Activated CD8-positive, alpha-beta memory T cell treated with anti-CD3 and anti-CD28 coated beads for 24 hours (primary cell): ENCODE measurements at regions not wholly inside any gene's neighbourhood (a gene's known extent, or its start where the extent isn't known, plus 50 kb on each side); places are given as distances from the start of the nearest gene placed in this dataset.
"Not testable (repeated sequence)": the region's sequence is repeated elsewhere in the genome, so short reads cannot be mapped to it uniquely, and the experiment has no call there.

Experiments
- DNase-seq: peaks from one replicate; pipeline ENCODE4 v3.0.0-alpha.2; 2020

DNA sequence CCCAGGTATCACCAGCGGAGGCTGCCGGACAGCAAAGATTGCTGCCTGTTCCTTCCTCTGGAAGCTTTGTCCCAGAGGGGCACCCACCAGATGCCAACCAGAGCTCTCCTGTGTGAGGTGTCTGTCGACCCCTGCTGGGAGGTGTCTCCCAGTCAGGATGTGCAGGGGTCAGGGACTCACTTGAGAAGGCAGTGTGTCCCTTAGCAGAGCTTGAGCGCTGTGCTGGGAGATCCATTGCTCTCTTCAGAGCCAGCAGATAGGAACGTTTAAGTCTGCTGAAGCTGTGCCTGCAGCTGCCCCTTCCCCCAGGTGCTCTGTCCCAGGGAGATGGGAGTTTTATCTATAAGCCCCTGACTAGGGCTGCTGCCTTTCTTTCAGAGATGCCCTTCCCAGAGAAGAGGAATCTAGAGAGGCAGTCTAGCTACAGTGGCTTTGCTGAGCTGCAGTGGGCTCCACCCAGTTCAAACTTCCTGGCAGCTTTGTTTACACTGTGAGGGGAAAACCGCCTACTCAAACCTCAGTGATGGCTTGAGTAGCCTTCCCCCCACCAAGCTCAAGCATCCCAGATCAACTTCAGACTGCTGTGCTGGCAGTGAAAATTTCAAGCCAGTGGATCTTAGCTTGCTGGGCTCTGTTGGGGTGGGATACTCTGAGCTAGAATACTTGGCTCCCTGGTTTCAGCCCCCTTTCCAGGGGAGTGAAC is 253.7 kb downstream of the SPATA31A6 start:
- DNase-seq: not testable (repeated sequence)

GRCh38 chr9:42442680-42443079 is 259.2 kb downstream of the SPATA31A6 start:
- not testable (repeated sequence) for DNase-seq

GRCh38 chr9:42443414-42443813 is 260.0 kb downstream of the SPATA31A6 start:
- not testable (repeated sequence) for DNase-seq

DNA sequence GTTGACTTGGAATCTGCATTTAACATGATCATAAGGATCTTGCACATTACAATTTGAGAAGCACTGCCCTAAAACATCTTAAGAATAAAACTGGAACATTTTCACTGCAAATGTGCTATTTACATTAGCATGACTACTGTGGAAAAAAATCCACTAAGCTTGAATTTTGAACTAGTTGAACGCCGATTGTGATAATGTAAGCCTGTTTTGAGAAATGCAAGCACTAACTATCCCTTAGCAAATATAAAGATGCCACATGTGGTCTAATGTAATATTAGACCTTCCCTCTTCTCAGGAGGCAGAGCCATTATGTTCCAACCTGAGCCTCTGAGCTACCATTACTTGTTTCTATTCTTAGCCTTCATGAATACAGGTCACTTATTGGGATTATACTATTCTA is 278.0 kb downstream of the SPATA31A6 start:
- DNase-seq: not testable (repeated sequence)

GRCh38 chr9:42461863-42462262 is 278.4 kb downstream of the SPATA31A6 start:
- not testable (repeated sequence) for DNase-seq

DNA sequence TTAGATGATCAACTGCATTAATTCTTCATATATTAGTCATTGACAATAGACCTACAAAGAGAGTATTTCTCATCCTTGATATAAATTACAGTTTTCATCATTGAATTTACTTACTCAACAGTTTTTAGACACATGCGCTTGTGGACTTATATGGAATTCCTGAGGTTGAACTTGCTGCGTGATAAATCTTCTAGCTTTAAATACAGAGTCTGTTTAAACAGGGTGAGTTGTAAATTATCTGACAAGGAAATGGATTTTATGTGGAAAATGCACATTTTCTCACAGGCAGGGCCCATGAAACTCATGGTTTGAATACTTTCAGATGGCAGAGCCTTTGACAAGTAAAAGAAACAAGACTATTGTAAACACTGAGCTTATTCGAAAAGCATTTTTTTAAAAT is 280.5 kb downstream of the SPATA31A6 start:
- not testable (repeated sequence) for DNase-seq

GRCh38 chr9:42470577-42470976 is 287.1 kb downstream of the SPATA31A6 start:
- not testable (repeated sequence) for DNase-seq

GRCh38 chr9:42490989-42491388 is 307.5 kb downstream of the SPATA31A6 start:
- not testable (repeated sequence) for DNase-seq

DNA sequence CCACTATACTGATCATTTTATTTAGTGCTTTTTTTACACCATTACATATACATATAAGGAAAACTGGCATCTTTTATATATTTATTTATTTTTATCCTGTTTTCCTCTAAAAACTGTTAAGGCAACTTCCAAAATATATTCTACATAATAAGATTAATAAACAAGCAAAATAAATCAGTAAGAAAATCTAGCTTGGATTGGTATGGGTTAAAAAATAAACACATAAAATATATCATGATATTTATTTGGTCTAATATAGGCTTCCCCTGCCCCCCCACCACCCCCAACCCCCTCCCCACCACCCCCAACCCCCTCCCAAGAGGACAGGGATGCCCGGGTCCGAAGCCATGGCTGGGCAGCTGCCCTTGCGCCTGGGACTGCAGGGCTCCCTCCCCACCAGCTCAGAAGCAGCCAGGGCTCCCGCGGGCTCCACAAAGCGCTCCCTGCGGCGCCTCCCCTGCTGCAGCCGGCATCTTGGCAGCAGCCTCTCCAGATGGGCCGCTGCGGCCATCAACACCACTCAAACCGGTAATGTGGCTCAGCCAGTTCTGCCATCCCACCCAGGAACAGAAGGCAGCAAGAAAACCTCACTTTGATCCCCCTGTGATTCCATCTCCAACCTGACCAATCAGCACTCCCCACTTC is 319.3 kb downstream of the SPATA31A6 start:
- DNase-seq: not testable (repeated sequence)

GRCh38 chr9:42508111-42508510 is 324.7 kb downstream of the SPATA31A6 start:
- DNase-seq: not testable (repeated sequence)

DNA sequence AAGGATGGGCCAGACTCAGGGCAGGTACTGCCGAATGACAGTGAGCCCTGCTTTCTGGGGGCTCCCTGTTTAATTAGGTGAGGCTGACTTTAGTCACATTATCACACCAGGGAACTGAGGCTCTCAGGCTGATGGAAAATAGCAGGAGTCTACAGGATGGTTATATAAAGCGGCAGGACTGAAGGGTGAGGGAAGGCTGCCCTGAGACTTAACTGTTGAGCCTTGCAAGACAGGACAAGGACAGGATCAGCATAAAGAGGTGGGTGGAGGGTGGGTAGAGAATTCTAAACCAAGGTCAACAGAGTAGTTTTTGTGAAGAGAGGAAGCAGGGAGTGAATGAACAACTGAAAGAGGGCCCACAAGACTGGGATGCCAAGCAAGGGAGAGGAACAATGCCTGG is 330.1 kb downstream of the SPATA31A6 start:
- not testable (repeated sequence) for DNase-seq

- not testable (repeated sequence) for DNase-seq
Measured at GRCh38 chr9:42534325-42534983, 351.0 kb downstream of the SPATA31A6 start.

DNA sequence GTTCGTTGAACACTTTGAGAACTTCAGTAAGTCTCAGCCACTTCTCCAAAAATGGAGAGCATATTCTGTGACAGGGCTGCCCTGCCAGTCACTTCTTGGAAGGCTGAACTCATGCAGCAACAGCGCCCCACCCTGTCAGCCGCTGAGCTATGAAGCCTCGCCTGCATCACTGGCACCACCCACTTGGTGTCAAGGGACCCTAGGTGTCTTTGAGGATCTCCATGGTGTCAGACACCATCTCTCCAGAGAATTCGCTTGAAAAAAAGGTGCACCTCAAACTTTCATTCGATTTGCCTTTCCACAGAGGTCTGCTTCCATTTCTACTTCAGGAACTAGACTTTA is 351.5 kb downstream of the SPATA31A6 start:
- DNase-seq: not testable (repeated sequence)

GRCh38 chr9:42550789-42551357 is 367.4 kb downstream of the SPATA31A6 start:
- peak; percentile 65 for DNase-seq

- DNase-seq: not testable (repeated sequence)
Measured at GRCh38 chr9:42568530-42568929, 385.1 kb downstream of the SPATA31A6 start.

DNA sequence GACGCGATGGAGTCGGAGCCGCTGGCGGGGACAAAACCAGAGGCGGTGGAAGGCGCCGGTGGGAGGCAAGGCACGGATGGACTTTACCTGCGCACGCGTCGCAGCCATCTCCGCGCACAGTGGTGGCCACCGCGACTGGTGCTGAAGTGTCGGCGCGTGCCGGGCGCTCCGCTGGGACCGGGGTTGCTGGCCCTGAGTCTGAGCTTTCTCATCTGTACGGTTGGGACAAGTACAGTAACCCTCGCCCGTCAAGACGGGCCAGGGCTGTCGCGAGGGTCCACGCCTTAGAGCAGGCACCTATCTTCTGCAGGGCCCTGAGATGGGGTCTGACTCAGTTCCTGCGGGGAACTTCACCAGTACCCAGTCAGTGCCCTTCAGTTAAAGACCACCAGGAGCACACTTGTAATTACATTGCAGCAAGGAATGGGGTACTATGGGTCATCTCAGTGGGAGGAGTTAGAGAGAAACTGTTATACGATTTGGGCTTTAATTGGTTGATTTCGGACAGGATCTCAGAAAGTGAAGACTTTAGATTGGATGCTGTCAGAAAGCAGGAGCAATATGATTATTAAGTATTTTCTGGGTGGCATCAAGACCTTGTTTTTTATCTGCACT is 385.6 kb downstream of the SPATA31A6 start:
- peak; percentile 83 for DNase-seq

- DNase-seq: not testable (repeated sequence)
Measured at GRCh38 chr9:42577851-42578250, 394.4 kb downstream of the SPATA31A6 start.
